Vagina (tissue), 2 donors: ENCODE measurements at regions not wholly inside any gene's neighbourhood (a gene's known extent, or its start where the extent isn't known, plus 50 kb on each side); places are given as distances from the start of the nearest gene placed in this dataset.

Source experiments
- CTCF ChIP-seq, 3 experiments: fragments of 450-650 bp in 2 of 3; fragments of 200-600 bp in 1 of 3; sonication (generic) in 1 of 3; IDR thresholded peaks; one replicate each; pipeline ENCODE4 v1.5.1; 2017 to 2019; ENCODE audit warnings: antibody characterized with exemption in 3 of 3, mild to moderate bottlenecking in 2 of 3, moderate library complexity in 2 of 3
- POLR2A ChIP-seq, 2 donors: fragments of 450-650 bp; IDR thresholded peaks; one replicate each; pipeline ENCODE4 v1.6.1; 2017; ENCODE audit warnings: antibody characterized with exemption in 2 of 2, mild to moderate bottlenecking in 2 of 2, moderate library complexity in 2 of 2
- POLR2AphosphoS5 ChIP-seq, 2 donors: sonication (generic); formaldehyde crosslinking; IDR thresholded peaks; one replicate each; pipeline ENCODE4 v1.9.0; 2017; ENCODE audit warnings: antibody characterized with exemption in 2 of 2, mild to moderate bottlenecking in 2 of 2, low read depth in 1 of 2; ENCODE audit not compliant: insufficient read depth in 1 of 2

- no peak for TF ChIP-seq CTCF (IDR thresholded peaks at IDR 0.05)
- no peak for TF ChIP-seq POLR2A (IDR thresholded peaks at IDR 0.05)
- no peak for TF ChIP-seq POLR2AphosphoS5 (IDR thresholded peaks at IDR 0.05; ENCODE audit: insufficient read depth in 1 of 2, low read depth in 1 of 2)
These were observed 238.8 kb downstream of the GADD45G start for GRCh38 chr9:89843591-89843990.
